PC-3 (cell line): ENCODE measurements at regions not wholly inside any gene's neighbourhood (a gene's known extent, or its start where the extent isn't known, plus 50 kb on each side); places are given as distances from the start of the nearest gene placed in this dataset.

Experiments used
- ATAC-seq: fragments of 200-7000 bp; cut with Tn5 transposase; 2 replicates; pipeline ENCODE4 v1.9.1; 2020; ENCODE audit warnings: mild to moderate bottlenecking, moderate library complexity
- BruUV-seq: library from RNA; stranded (reverse); fragments of 400-500 nt; replicated peaks from 2 replicates; lab custom pipeline; 2021; lab: Mats Ljungman, UMichigan
- CTCF ChIA-PET: fragments of 300-600 bp; sonication (Branson Sonifier 250); formaldehyde crosslinking; loops from one replicate; lab custom pipeline; 2022; ENCODE audit warnings: antibody characterized with exemption; lab: Charles Lee
- POLR2A ChIA-PET: fragments of 300-600 bp; sonication (Branson Sonifier 250); formaldehyde crosslinking; loops from one replicate; lab custom pipeline; 2022; ENCODE audit warnings: antibody characterized with exemption; ENCODE audit not compliant: unreplicated experiment; lab: Charles Lee
- DNase-seq: peaks from one replicate; pipeline ENCODE4 v3.0.0-alpha.2; 2015
- H2AFZ ChIP-seq: fragments of 300-600 bp; sonication (generic); 2 replicates; pipeline ENCODE4 v1.6.0; 2016; ENCODE audit warnings: antibody characterized with exemption, low read length
- H3F3A ChIP-seq: fragments of 300-600 bp; sonication (generic); one replicate; pipeline ENCODE4 v1.6.0; 2017; ENCODE audit warnings: antibody characterized with exemption, low read length, control low read depth, mild to moderate bottlenecking; ENCODE audit not compliant: unreplicated experiment
- H3K27ac ChIP-seq: fragments of 300-600 bp; sonication (generic); 2 replicates; pipeline ENCODE4 v1.5.1; 2016; ENCODE audit warnings: mild to moderate bottlenecking, low read length
- H3K27me3 ChIP-seq: fragments of 300-600 bp; sonication (generic); 2 replicates; pipeline ENCODE4 v1.6.1; 2016; ENCODE audit warnings: low read length, mixed read lengths
- H3K36me3 ChIP-seq: fragments of 300-600 bp; sonication (generic); 2 replicates; pipeline ENCODE4 v1.6.1; 2016; ENCODE audit warnings: low read depth, mixed run types, low read length, mixed read lengths
- H3K4me1 ChIP-seq: fragments of 300-600 bp; sonication (generic); 2 replicates; pipeline ENCODE4 v1.5.1; 2016; ENCODE audit warnings: low read length; ENCODE audit not compliant: insufficient read depth
- H3K4me2 ChIP-seq: fragments of 300-600 bp; sonication (generic); 2 replicates; pipeline ENCODE4 v1.6.0; 2016; ENCODE audit warnings: low read length
- H3K4me3 ChIP-seq: fragments of 300-600 bp; sonication (generic); 2 replicates; pipeline ENCODE4 v1.5.1; 2016; ENCODE audit warnings: mild to moderate bottlenecking, low read length, mixed read lengths
- H3K79me2 ChIP-seq: fragments of 300-600 bp; sonication (generic); 2 replicates; pipeline ENCODE4 v1.6.1; 2017; ENCODE audit warnings: low read length, mixed read lengths
- H3K9ac ChIP-seq: fragments of 300-600 bp; sonication (generic); 2 replicates; pipeline ENCODE4 v1.6.0; 2016; ENCODE audit warnings: mild to moderate bottlenecking, low read length
- H3K9me2 ChIP-seq: fragments of 300-600 bp; sonication (generic); replicated peaks from 2 replicates; pipeline ENCODE4 v1.6.1; 2016; ENCODE audit warnings: mixed run types, low read length, mixed read lengths
- H3K9me3 ChIP-seq: fragments of 300-600 bp; sonication (generic); 2 replicates; pipeline ENCODE4 v1.6.1; 2016; ENCODE audit warnings: low read length, mixed read lengths
- H4K20me1 ChIP-seq: fragments of 300-600 bp; sonication (generic); 2 replicates; pipeline ENCODE4 v1.6.1; 2016; ENCODE audit warnings: low read length, mixed read lengths
- CTCF ChIP-seq: fragments of 300-600 bp; sonication (generic); conservative IDR thresholded peaks from 2 replicates; pipeline ENCODE4 v1.5.1; 2017; ENCODE audit warnings: antibody characterized with exemption, low read depth, mild to moderate bottlenecking, low read length
- EZH2 ChIP-seq: fragments of 300-600 bp; sonication (generic); IDR thresholded peaks from one replicate; pipeline ENCODE4 v1.6.1; 2017; ENCODE audit warnings: antibody characterized with exemption, mild to moderate bottlenecking, low read length; ENCODE audit not compliant: unreplicated experiment
- EZH2phosphoT487 ChIP-seq: fragments of 300-600 bp; sonication (generic); IDR thresholded peaks from 2 replicates; pipeline ENCODE4 v1.6.1; 2018; ENCODE audit warnings: mild to moderate bottlenecking, antibody characterized with exemption, low read length, borderline replicate concordance
- intact Hi-C: fragments of 100-400 bp; cut with micrococcal nuclease; formaldehyde crosslinking; loops from 2 replicates; pipeline ENCODE4 v1.9.0; 2023

GRCh38 chr7:33722383-33723101, 182.8 kb upstream of the BMPER start:
- H3K9me2 ChIP-seq, result no peaks in the 10 kb centered on the region
- intact Hi-C loops, result no loop called here
- H3K4me3 ChIP-seq, result peak overlapping the region; percentile 41; the same call in 1 of the 2 replicates
- no TSS peak for BruUV-seq
- ChIA-PET POLR2A (interaction anchor here (0.6 kb wide), 1 partner anchor 1785 kb away, joined by 4 read pairs; no protein-coding TSS in a partner anchor), CTCF (interaction anchor here (0.5 kb wide), 1 partner anchor 226 kb away, joined by 3 read pairs; no protein-coding TSS in a partner anchor)
- H3K9ac ChIP-seq, result 0 out of 2 replicates have a peak overlapping the region, but pooled peaks have one; percentile 29
- H3K4me2 ChIP-seq, result peak overlapping the region; percentile 83
- no peaks in the 10 kb centered on the region for H4K20me1 ChIP-seq
- no peaks in the 10 kb centered on the region for H3K36me3 ChIP-seq
- peak overlapping the region; percentile 72 for H2AFZ ChIP-seq
- H3K27ac ChIP-seq, result peak overlapping the region; percentile 47
- ATAC-seq (peak; percentile 99), DNase-seq (peak; percentile 90)
- H3F3A ChIP-seq, result no peaks in the 10 kb centered on the region
- H3K79me2 ChIP-seq, result no peaks in the 10 kb centered on the region
- TF ChIP-seq CTCF, result no peak
- TF ChIP-seq EZH2phosphoT487, result no peak
- no peak for TF ChIP-seq EZH2
- peaks cover 20% of the 10 kb centered on the region for H3K4me1 ChIP-seq
- H3K9me3 ChIP-seq, result no peaks in the 10 kb centered on the region
- no peaks in the 10 kb centered on the region for H3K27me3 ChIP-seq

GRCh38 chr7:33724201-33724600, 181.1 kb upstream of the BMPER start:
- Histone ChIP-seq H2AFZ (no peak overlapping the region), H3K4me1 (peaks cover 20% of the 10 kb centered on the region), H3K4me3 (no peak overlapping the region), H3K79me2 (no peaks in the 10 kb centered on the region), H3K27ac (no peak overlapping the region), H4K20me1 (no peaks in the 10 kb centered on the region), H3K9me2 (no peaks in the 10 kb centered on the region), H3K36me3 (no peaks in the 10 kb centered on the region), H3K4me2 (no peak overlapping the region), H3F3A (no peaks in the 10 kb centered on the region), H3K9ac (no peak overlapping the region), H3K27me3 (no peaks in the 10 kb centered on the region), H3K9me3 (no peaks in the 10 kb centered on the region)
- CTCF ChIA-PET, result no interaction called here
- intact Hi-C loops, result no loop called here
- no TSS peak for BruUV-seq
- no peak for DNase-seq
- POLR2A ChIA-PET, result no interaction called here
- ATAC-seq, result no peak
- TF ChIP-seq CTCF (no peak), EZH2 (no peak), EZH2phosphoT487 (no peak)
